OCI-LY7 (cell line): ENCODE measurements at regions not wholly inside any gene's neighbourhood (a gene's known extent, or its start where the extent isn't known, plus 50 kb on each side); places are given as distances from the start of the nearest gene placed in this dataset.

ENCODE experiments used
- BruUV-seq: library from RNA; stranded (reverse); fragments of 400-500 nt; replicated peaks from 2 replicates; lab custom pipeline; 2021; lab: Mats Ljungman, UMichigan
- CTCF ChIA-PET: fragments of 300-600 bp; sonication (Branson Sonifier 250); formaldehyde crosslinking; loops from one replicate; lab custom pipeline; 2022; ENCODE audit warnings: antibody characterized with exemption; ENCODE audit not compliant: unreplicated experiment; lab: Charles Lee
- POLR2A ChIA-PET: fragments of 300-600 bp; sonication (Branson Sonifier 250); formaldehyde crosslinking; loops from one replicate; lab custom pipeline; 2022; ENCODE audit warnings: antibody characterized with exemption; lab: Charles Lee
- DNase-seq: peaks from one replicate; pipeline ENCODE4 v3.0.0-alpha.2; 2015; ENCODE audit warnings: low spot score
- H2AFZ ChIP-seq: fragments of 200-600 bp; sonication (generic), shearing (Covaris generic); 2 replicates; pipeline ENCODE4 v1.6.1; 2014; ENCODE audit warnings: mild to moderate bottlenecking, antibody characterized with exemption, low read length, moderate library complexity
- H3K27ac ChIP-seq: fragments of 200-600 bp; sonication (generic); 2 replicates; pipeline ENCODE4 v1.5.1; 2014; ENCODE audit warnings: mixed run types, low read depth, mild to moderate bottlenecking, moderate library complexity, low read length, inconsistent platforms; ENCODE audit not compliant: poor library complexity, severe bottlenecking
- H3K36me3 ChIP-seq: fragments of 200-600 bp; sonication (generic); 2 replicates; pipeline ENCODE4 v1.6.1; 2014; ENCODE audit warnings: mild to moderate bottlenecking, antibody characterized with exemption, low read length, moderate library complexity, mixed read lengths; ENCODE audit not compliant: insufficient read depth
- H3K4me1 ChIP-seq: fragments of 200-600 bp; sonication (generic); 2 replicates; pipeline ENCODE4 v1.5.1; 2014; ENCODE audit warnings: mild to moderate bottlenecking, low read length; ENCODE audit not compliant: insufficient read depth, poor library complexity, severe bottlenecking
- H3K4me2 ChIP-seq: fragments of 200-600 bp; sonication (generic); 2 replicates; pipeline ENCODE4 v1.6.1; 2014; ENCODE audit warnings: mild to moderate bottlenecking, low read length
- H3K4me3 ChIP-seq: fragments of 200-600 bp; sonication (generic); 2 replicates; pipeline ENCODE4 v1.5.1; 2014; ENCODE audit warnings: mild to moderate bottlenecking, low read depth, low read length; ENCODE audit not compliant: poor library complexity, severe bottlenecking
- H3K79me2 ChIP-seq: fragments of 200-600 bp; sonication (generic); 2 replicates; pipeline ENCODE4 v1.6.1; 2016; ENCODE audit warnings: low read depth, mild to moderate bottlenecking, low read length, moderate library complexity, mixed read lengths; ENCODE audit not compliant: insufficient read depth
- H3K9me2 ChIP-seq: fragments of 200-600 bp; sonication (generic); 2 replicates; pipeline ENCODE4 v1.6.1; 2016; ENCODE audit warnings: mild to moderate bottlenecking, low read length, mixed read lengths; ENCODE audit not compliant: insufficient read depth
- H3K9me3 ChIP-seq: fragments of 200-600 bp; sonication (generic); 2 replicates; pipeline ENCODE4 v1.6.1; 2014; ENCODE audit warnings: mild to moderate bottlenecking, mixed run types, low read length, mixed read lengths
- H4K20me1 ChIP-seq: fragments of 200-600 bp; sonication (generic); 2 replicates; pipeline ENCODE4 v1.6.1; 2014; ENCODE audit warnings: mild to moderate bottlenecking, antibody characterized with exemption, low read length, moderate library complexity, mixed read lengths; ENCODE audit not compliant: insufficient read depth
- EZH2phosphoT487 ChIP-seq: fragments of 200-600 bp; sonication (generic); IDR thresholded peaks from 2 replicates; pipeline ENCODE4 v1.6.1; 2018; ENCODE audit warnings: low read depth, borderline replicate concordance, mild to moderate bottlenecking, mixed run types, antibody characterized with exemption, low read length, moderate library complexity, mixed read lengths
- intact Hi-C: fragments of 100-400 bp; cut with micrococcal nuclease; formaldehyde crosslinking; loops from one replicate; pipeline ENCODE4 v1.10.0; 2022; ENCODE audit not compliant: unreplicated experiment
- TF ChIP-seq, protein P1 (sequence below): fragments of 200-600 bp; sonication (generic); conservative IDR thresholded peaks from 2 replicates; pipeline ENCODE4 v1.5.1; 2014; ENCODE audit warnings: mild to moderate bottlenecking, antibody characterized with exemption, low read length, moderate library complexity, mixed read lengths

DNA sequence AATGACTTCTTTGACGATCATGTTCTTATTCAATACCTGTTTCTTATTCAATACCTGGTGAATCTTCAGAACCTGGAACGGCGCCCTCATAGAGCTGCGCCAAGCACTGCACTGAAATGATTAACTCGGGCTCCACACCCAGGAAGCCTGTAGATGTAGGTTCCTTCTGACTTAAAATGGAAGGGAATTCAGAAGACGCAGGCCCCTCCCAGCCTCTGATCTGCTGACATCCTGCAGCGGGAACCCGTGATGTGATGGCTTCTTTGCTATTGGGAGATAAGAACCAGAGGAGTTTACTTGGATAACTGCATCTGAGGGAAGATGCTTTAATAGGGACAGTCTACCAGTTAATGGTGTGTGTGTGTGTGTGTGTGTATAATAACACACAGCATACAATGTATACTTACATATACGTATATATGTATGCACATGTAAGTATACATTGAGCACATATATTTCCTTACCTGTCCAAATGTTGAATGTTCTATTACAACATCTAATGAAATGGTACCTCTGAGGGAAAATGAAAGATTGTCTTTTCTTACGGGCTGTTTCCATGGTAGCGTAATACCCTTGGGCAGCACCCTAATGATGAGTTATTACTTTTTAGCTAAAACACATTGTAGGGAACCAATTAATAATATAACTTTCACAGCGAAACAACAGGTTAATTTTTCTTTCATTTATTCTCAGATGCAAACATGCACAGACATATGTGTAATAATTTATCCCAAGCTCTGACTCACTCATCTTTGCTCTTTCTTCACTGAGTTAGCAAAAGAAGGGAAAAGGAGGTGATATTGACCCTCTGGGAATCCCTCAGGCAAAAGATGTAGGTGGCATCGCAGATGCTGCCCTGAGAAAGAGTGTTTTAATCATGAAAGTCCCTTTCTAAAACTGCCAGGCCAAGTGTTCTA is 379.8 kb downstream of the SIPA1L2 start:
- POLR2A ChIA-PET: no interaction called here
- Histone ChIP-seq H3K4me3 (no peak overlapping the region), H3K79me2 (no peaks in the 10 kb centered on the region), H3K4me1 (no peaks in the 10 kb centered on the region), H4K20me1 (no peaks in the 10 kb centered on the region), H3K27ac (no peak overlapping the region), H2AFZ (no peak overlapping the region), H3K36me3 (no peaks in the 10 kb centered on the region), H3K9me3 (no peaks in the 10 kb centered on the region), H3K9me2 (no peaks in the 10 kb centered on the region), H3K4me2 (no peak overlapping the region)
- TF ChIP-seq EZH2phosphoT487: no peak
- TF ChIP-seq, protein P1, sequence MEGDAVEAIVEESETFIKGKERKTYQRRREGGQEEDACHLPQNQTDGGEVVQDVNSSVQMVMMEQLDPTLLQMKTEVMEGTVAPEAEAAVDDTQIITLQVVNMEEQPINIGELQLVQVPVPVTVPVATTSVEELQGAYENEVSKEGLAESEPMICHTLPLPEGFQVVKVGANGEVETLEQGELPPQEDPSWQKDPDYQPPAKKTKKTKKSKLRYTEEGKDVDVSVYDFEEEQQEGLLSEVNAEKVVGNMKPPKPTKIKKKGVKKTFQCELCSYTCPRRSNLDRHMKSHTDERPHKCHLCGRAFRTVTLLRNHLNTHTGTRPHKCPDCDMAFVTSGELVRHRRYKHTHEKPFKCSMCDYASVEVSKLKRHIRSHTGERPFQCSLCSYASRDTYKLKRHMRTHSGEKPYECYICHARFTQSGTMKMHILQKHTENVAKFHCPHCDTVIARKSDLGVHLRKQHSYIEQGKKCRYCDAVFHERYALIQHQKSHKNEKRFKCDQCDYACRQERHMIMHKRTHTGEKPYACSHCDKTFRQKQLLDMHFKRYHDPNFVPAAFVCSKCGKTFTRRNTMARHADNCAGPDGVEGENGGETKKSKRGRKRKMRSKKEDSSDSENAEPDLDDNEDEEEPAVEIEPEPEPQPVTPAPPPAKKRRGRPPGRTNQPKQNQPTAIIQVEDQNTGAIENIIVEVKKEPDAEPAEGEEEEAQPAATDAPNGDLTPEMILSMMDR: no peak
- intact Hi-C loops: no loop called here
- CTCF ChIA-PET: no interaction called here
- no peak for DNase-seq
- no TSS peak for BruUV-seq

DNA sequence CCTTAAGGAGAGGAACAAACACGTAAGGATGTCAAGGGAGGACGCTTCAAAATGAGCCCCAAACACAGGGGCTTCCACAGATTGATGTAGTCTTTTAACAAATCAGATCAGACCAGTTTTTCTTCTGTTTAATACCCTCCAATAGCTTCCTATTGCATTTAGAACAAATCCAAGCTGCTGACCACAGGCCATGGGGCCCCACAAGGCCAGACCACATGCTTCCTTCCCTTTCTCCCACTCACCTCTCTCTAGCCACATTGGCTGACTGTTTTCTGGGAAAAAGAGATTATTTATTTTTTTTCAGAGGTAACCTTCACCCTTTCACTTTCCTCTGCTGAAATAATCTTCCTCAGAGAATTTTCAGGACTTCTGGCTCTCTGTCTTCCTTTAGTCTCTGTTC is 380.6 kb downstream of the SIPA1L2 start:
- POLR2A ChIA-PET: interaction anchor here (1.1 kb wide), 1 partner anchor 11 kb away, joined by 3 read pairs; no protein-coding TSS in a partner anchor
- BruUV-seq: no TSS peak
- TF ChIP-seq EZH2phosphoT487: no peak
- TF ChIP-seq, protein P1: no peak
- H3K9me2 ChIP-seq: no peaks in the 10 kb centered on the region
- intact Hi-C loops: no loop called here
- no peak overlapping the region for H3K4me2 ChIP-seq
- H2AFZ ChIP-seq: no peak overlapping the region
- no peaks in the 10 kb centered on the region for H3K9me3 ChIP-seq
- H3K4me1 ChIP-seq: no peaks in the 10 kb centered on the region
- H3K79me2 ChIP-seq: no peaks in the 10 kb centered on the region
- H3K27ac ChIP-seq: no peak overlapping the region
- no peak overlapping the region for H3K4me3 ChIP-seq
- no peaks in the 10 kb centered on the region for H4K20me1 ChIP-seq
- DNase-seq: no peak
- CTCF ChIA-PET: no interaction called here
- no peaks in the 10 kb centered on the region for H3K36me3 ChIP-seq

DNA sequence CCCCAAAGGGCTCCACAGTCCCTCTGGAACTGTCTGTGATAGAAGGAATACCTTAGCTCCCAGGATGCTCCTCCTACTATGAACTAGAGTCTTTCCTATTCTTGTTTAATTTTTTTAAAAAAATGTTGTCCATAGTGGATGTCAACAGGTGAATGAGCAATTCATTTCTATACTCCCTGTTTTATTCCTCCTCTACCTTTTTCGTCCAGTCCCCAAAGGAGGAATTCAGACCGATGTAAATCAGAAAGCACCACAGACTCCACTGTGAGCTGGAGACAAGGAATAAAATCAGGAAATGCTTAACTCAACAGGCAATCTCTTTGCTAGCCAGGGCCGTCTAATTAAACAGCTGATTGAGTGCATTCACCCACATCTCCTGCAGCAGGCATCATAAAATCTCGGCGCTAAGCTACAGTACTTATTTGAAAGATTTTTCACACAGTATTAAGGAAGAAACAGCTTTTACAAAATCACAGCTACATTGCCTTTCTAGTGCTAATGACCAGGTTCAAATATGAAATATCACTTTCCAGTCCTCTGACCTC is 381.6 kb downstream of the SIPA1L2 start:
- TF ChIP-seq, protein P1: no peak
- TF ChIP-seq EZH2phosphoT487: no peak
- no TSS peak for BruUV-seq
- no peak overlapping the region for H3K4me2 ChIP-seq
- ChIA-PET CTCF (no interaction called here), POLR2A (interaction anchor here (0.7 to 1.1 kb wide), 3 partner anchors 12 to 304 kb away, joined by 3 read pairs; no protein-coding TSS in a partner anchor)
- H3K27ac ChIP-seq: no peak overlapping the region
- intact Hi-C loops: no loop called here
- H3K79me2 ChIP-seq: no peaks in the 10 kb centered on the region
- no peak for DNase-seq
- H3K36me3 ChIP-seq: no peaks in the 10 kb centered on the region
- H4K20me1 ChIP-seq: no peaks in the 10 kb centered on the region
- H3K4me1 ChIP-seq: no peaks in the 10 kb centered on the region
- no peak overlapping the region for H2AFZ ChIP-seq
- no peaks in the 10 kb centered on the region for H3K9me3 ChIP-seq
- H3K4me3 ChIP-seq: no peak overlapping the region
- no peaks in the 10 kb centered on the region for H3K9me2 ChIP-seq
